Panc1 (cell line): ENCODE measurements at regions not wholly inside any gene's neighbourhood (a gene's known extent, or its start where the extent isn't known, plus 50 kb on each side); places are given as distances from the start of the nearest gene placed in this dataset.

Experiments
- ATAC-seq: fragments of 200-7000 bp; cut with Tn5 transposase; 2 replicates; pipeline ENCODE4 v1.9.1; 2020; ENCODE audit warnings: mild to moderate bottlenecking, moderate library complexity
- BruUV-seq: library from RNA; stranded (reverse); fragments of 400-500 nt; replicated peaks from 2 replicates; lab custom pipeline; 2021; lab: Mats Ljungman, UMichigan
- CTCF ChIA-PET: fragments of 300-600 bp; sonication (Branson Sonifier 250); formaldehyde crosslinking; loops from one replicate; lab custom pipeline; 2022; ENCODE audit warnings: antibody characterized with exemption; lab: Charles Lee
- POLR2A ChIA-PET: fragments of 300-600 bp; sonication (Branson Sonifier 250); formaldehyde crosslinking; loops from one replicate; lab custom pipeline; 2022; ENCODE audit warnings: antibody characterized with exemption; lab: Charles Lee
- DNase-seq: peaks from one replicate; pipeline ENCODE4 v3.0.0-alpha.2; 2010; ENCODE audit warnings: low read depth, low spot score
- H3K27ac ChIP-seq: 2 replicates; pipeline ENCODE4 v1.5.1; 2011; ENCODE audit warnings: mild to moderate bottlenecking, low read length, inconsistent platforms
- H3K27me3 ChIP-seq: fragments of 200-500 bp; sonication (Bioruptor generic); 2 replicates; pipeline ENCODE4 v1.6.0; 2014; ENCODE audit warnings: low read length, inconsistent platforms; ENCODE audit not compliant: control insufficient read depth, insufficient read depth
- H3K36me3 ChIP-seq: fragments of 200-500 bp; sonication (Bioruptor generic); 2 replicates; pipeline ENCODE4 v1.5.1; 2014; ENCODE audit warnings: inconsistent platforms, mild to moderate bottlenecking, low read length, moderate library complexity; ENCODE audit not compliant: control insufficient read depth, insufficient read depth
- H3K4me1 ChIP-seq: 2 replicates; pipeline ENCODE4 v1.5.1; 2011; ENCODE audit warnings: inconsistent platforms, mild to moderate bottlenecking, low read length, moderate library complexity; ENCODE audit not compliant: control insufficient read depth, insufficient read depth
- H3K4me3 ChIP-seq, 2 experiments: 2 replicates each; pipeline ENCODE4 v1.5.1; 2011 to 2012; ENCODE audit warnings: low read depth in 2 of 2, low read length in 2 of 2, mild to moderate bottlenecking in 2 of 2, inconsistent platforms in 1 of 2, moderate library complexity in 1 of 2
- H3K9me3 ChIP-seq: fragments of 200-500 bp; sonication (Bioruptor generic); 2 replicates; pipeline ENCODE4 v1.5.1; 2014; ENCODE audit warnings: low read depth, mild to moderate bottlenecking, inconsistent platforms, low read length, moderate library complexity; ENCODE audit not compliant: control insufficient read depth, insufficient read depth
- CTCF ChIP-seq: fragments of 450-650 bp; IDR thresholded peaks from 2 replicates; pipeline ENCODE4 v1.5.1; 2017; ENCODE audit warnings: mild to moderate bottlenecking
- POLR2AphosphoS5 ChIP-seq: IDR thresholded peaks from 2 replicates; pipeline ENCODE4 v1.6.1; 2012; ENCODE audit warnings: mild to moderate bottlenecking, low read depth, low read length, moderate library complexity
- REST ChIP-seq, 2 experiments: IDR thresholded peaks; 2 replicates each; pipeline ENCODE4 v1.6.1; 2011 to 2012; ENCODE audit warnings: low read depth in 2 of 2, control low read depth in 1 of 2, low read length in 1 of 2, mild to moderate bottlenecking in 1 of 2, moderate library complexity in 1 of 2; ENCODE audit not compliant: insufficient read depth in 1 of 2
- SIN3A ChIP-seq: IDR thresholded peaks from 2 replicates; pipeline ENCODE4 v1.6.1; 2012; ENCODE audit warnings: low read depth, mild to moderate bottlenecking, low read length, moderate library complexity, borderline replicate concordance; ENCODE audit not compliant: insufficient read depth
- TCF7L2 ChIP-seq: IDR thresholded peaks from 2 replicates; pipeline ENCODE4 v1.6.1; 2011; ENCODE audit warnings: mild to moderate bottlenecking, low read depth, low read length, inconsistent platforms
- in situ Hi-C: cut with HindIII; loops from 2 replicates; pipeline ENCODE4 v1.10.0; 2016; ENCODE audit warnings: low sequenced_read_pairs, low pct_unique_long_range_greater_than_20kb
- intact Hi-C: fragments of 100-400 bp; cut with micrococcal nuclease; formaldehyde crosslinking; loops from one replicate; pipeline ENCODE4 v1.10.0; 2022; ENCODE audit not compliant: unreplicated experiment

GRCh38 chr2:11073776-11074175 lies 81.5 kb upstream of the SLC66A3 start:
- no peaks in the 10 kb centered on the region for H3K9me3 ChIP-seq
- no TSS peak for BruUV-seq
- ATAC-seq (no peak), DNase-seq (no peak)
- in situ Hi-C loops: no loop called here
- no peaks in the 10 kb centered on the region for H3K27me3 ChIP-seq
- no peak for TF ChIP-seq CTCF
- no peak for TF ChIP-seq SIN3A
- no peak for TF ChIP-seq TCF7L2
- no peak for TF ChIP-seq REST (IDR thresholded peaks at IDR 0.05; ENCODE audit: insufficient read depth in 1 of 2, low read depth in 2 of 2, low read length in 1 of 2)
- TF ChIP-seq POLR2AphosphoS5: no peak
- H3K4me3 ChIP-seq: no peak overlapping the region
- ChIA-PET POLR2A (no interaction called here), CTCF (interaction anchor here (0.6 kb wide), 1 partner anchor 230 kb away, joined by 3 read pairs; no protein-coding TSS in a partner anchor)
- H3K27ac ChIP-seq: no peak overlapping the region
- intact Hi-C loops: no loop called here
- no peaks in the 10 kb centered on the region for H3K36me3 ChIP-seq
- peaks cover 4% of the 10 kb centered on the region; the same call in 1 of the 2 replicates for H3K4me1 ChIP-seq

- ATAC-seq (no peak), DNase-seq (no peak)
- no peaks in the 10 kb centered on the region for H3K27me3 ChIP-seq
- POLR2A ChIA-PET: no interaction called here
- no peak overlapping the region for H3K4me3 ChIP-seq
- CTCF ChIA-PET: no interaction called here
- BruUV-seq: no TSS peak
- intact Hi-C loops: no loop called here
- H3K27ac ChIP-seq: no peak overlapping the region
- peaks cover 4% of the 10 kb centered on the region; the same call in 1 of the 2 replicates for H3K4me1 ChIP-seq
- TF ChIP-seq CTCF: no peak
- TF ChIP-seq SIN3A: no peak
- no peak for TF ChIP-seq REST (IDR thresholded peaks at IDR 0.05; ENCODE audit: insufficient read depth in 1 of 2, low read depth in 2 of 2, low read length in 1 of 2)
- TF ChIP-seq POLR2AphosphoS5: no peak
- TF ChIP-seq TCF7L2: no peak
- in situ Hi-C loops: no loop called here
- H3K9me3 ChIP-seq: no peaks in the 10 kb centered on the region
- H3K36me3 ChIP-seq: no peaks in the 10 kb centered on the region
These were observed 80.9 kb upstream of the SLC66A3 start for GRCh38 chr2:11074246-11074820.
